MM.1S (cell line): ENCODE measurements at regions not wholly inside any gene's neighbourhood (a gene's known extent, or its start where the extent isn't known, plus 50 kb on each side); places are given as distances from the start of the nearest gene placed in this dataset.

Experiments used
- DNase-seq: peaks from one replicate; pipeline ENCODE4 v3.0.0-alpha.2; 2015
- H2AFZ ChIP-seq: fragments of 300-600 bp; sonication (generic); 2 replicates; pipeline ENCODE4 v1.6.0; 2016; ENCODE audit warnings: antibody characterized with exemption, low read length
- H3F3A ChIP-seq: fragments of 300-600 bp; sonication (generic); 2 replicates; pipeline ENCODE4 v1.6.1; 2016; ENCODE audit warnings: mild to moderate bottlenecking, antibody characterized with exemption, low read length, moderate library complexity, mixed read lengths; ENCODE audit not compliant: insufficient read depth
- H3K27ac ChIP-seq: fragments of 300-600 bp; sonication (generic); 2 replicates; pipeline ENCODE4 v1.5.1; 2016; ENCODE audit warnings: mild to moderate bottlenecking, low read length
- H3K27me3 ChIP-seq: fragments of 300-600 bp; sonication (generic); replicated peaks from 2 replicates; pipeline ENCODE4 v1.6.0; 2016; ENCODE audit warnings: low read length; ENCODE audit not compliant: insufficient read depth
- H3K36me3 ChIP-seq: fragments of 300-600 bp; sonication (generic); replicated peaks from 2 replicates; pipeline ENCODE4 v1.6.1; 2016; ENCODE audit warnings: mild to moderate bottlenecking, low read length, mixed read lengths; ENCODE audit not compliant: insufficient read depth
- H3K4me1 ChIP-seq: fragments of 300-600 bp; sonication (generic); 2 replicates; pipeline ENCODE4 v1.6.1; 2016; ENCODE audit warnings: low read length, mixed read lengths
- H3K4me2 ChIP-seq: fragments of 300-600 bp; sonication (generic); 2 replicates; pipeline ENCODE4 v1.6.0; 2016; ENCODE audit warnings: low read depth, low read length
- H3K4me3 ChIP-seq: fragments of 300-600 bp; sonication (generic); 2 replicates; pipeline ENCODE4 v1.5.1; 2016; ENCODE audit warnings: low read length, mixed read lengths
- H3K79me2 ChIP-seq: fragments of 300-600 bp; sonication (generic); 2 replicates; pipeline ENCODE4 v1.6.1; 2016; ENCODE audit warnings: mixed run types, low read length, mixed read lengths
- H3K9ac ChIP-seq: fragments of 300-600 bp; sonication (generic); 2 replicates; pipeline ENCODE4 v1.6.1; 2016; ENCODE audit warnings: low read length, mixed read lengths
- H3K9me2 ChIP-seq: fragments of 300-600 bp; sonication (generic); replicated peaks from 2 replicates; pipeline ENCODE4 v1.6.1; 2016; ENCODE audit warnings: mild to moderate bottlenecking, low read length, mixed read lengths; ENCODE audit not compliant: insufficient read depth
- H3K9me3 ChIP-seq: fragments of 300-600 bp; sonication (generic); replicated peaks from 2 replicates; pipeline ENCODE4 v1.6.1; 2016; ENCODE audit warnings: mild to moderate bottlenecking, low read length, mixed read lengths; ENCODE audit not compliant: insufficient read depth
- H4K20me1 ChIP-seq: fragments of 300-600 bp; sonication (generic); 2 replicates; pipeline ENCODE4 v1.6.1; 2016; ENCODE audit warnings: mild to moderate bottlenecking, low read length, moderate library complexity, mixed read lengths; ENCODE audit not compliant: insufficient read depth
- CTCF ChIP-seq: fragments of 300-600 bp; sonication (generic); IDR thresholded peaks from 2 replicates; pipeline ENCODE4 v1.5.1; 2016; ENCODE audit warnings: antibody characterized with exemption, low read length, mixed read lengths
- EZH2 ChIP-seq: fragments of 300-600 bp; sonication (generic); optimal IDR thresholded peaks from 2 replicates; pipeline ENCODE3; 2017; ENCODE audit warnings: low read depth, mild to moderate bottlenecking, antibody characterized with exemption, low read length, mixed read lengths
- EZH2phosphoT487 ChIP-seq: fragments of 300-600 bp; sonication (generic); IDR thresholded peaks from 2 replicates; pipeline ENCODE4 v1.6.1; 2018; ENCODE audit warnings: antibody characterized with exemption, low read length

GRCh38 chr7:153061910-153062528 lies 302.5 kb downstream of the ACTR3B start:
- Histone ChIP-seq H3K27me3 (no peaks in the 10 kb centered on the region), H3K9me3 (no peaks in the 10 kb centered on the region), H3K79me2 (no peaks in the 10 kb centered on the region), H2AFZ (no peak overlapping the region), H3F3A (no peaks in the 10 kb centered on the region), H3K4me2 (no peak overlapping the region), H3K4me3 (no peak overlapping the region), H4K20me1 (no peaks in the 10 kb centered on the region), H3K4me1 (no peaks in the 10 kb centered on the region), H3K36me3 (no peaks in the 10 kb centered on the region), H3K9me2 (no peaks in the 10 kb centered on the region), H3K27ac (no peak overlapping the region), H3K9ac (no peak overlapping the region)
- peak; percentile 32 for DNase-seq
- no peak for TF ChIP-seq EZH2
- no peak for TF ChIP-seq EZH2phosphoT487
- TF ChIP-seq CTCF: no peak

GRCh38 chr7:153065051-153065450 lies 305.5 kb downstream of the ACTR3B start:
- no peak for DNase-seq
- no peaks in the 10 kb centered on the region for H3F3A ChIP-seq

GRCh38 chr7:153066711-153067110 lies 307.2 kb downstream of the ACTR3B start:
- no peak for TF ChIP-seq EZH2
- no peak for TF ChIP-seq CTCF
- no peak for TF ChIP-seq EZH2phosphoT487

More at GRCh38 chr7:153065051-153065450, 305.5 kb downstream of the ACTR3B start:
- Histone ChIP-seq H3K9ac (no peak overlapping the region), H4K20me1 (no peaks in the 10 kb centered on the region), H3K4me1 (no peaks in the 10 kb centered on the region), H3K9me3 (no peaks in the 10 kb centered on the region), H3K4me2 (no peak overlapping the region), H3K27ac (no peak overlapping the region), H3K36me3 (no peaks in the 10 kb centered on the region), H3K79me2 (no peaks in the 10 kb centered on the region), H3K4me3 (no peak overlapping the region), H2AFZ (no peak overlapping the region), H3K27me3 (no peaks in the 10 kb centered on the region), H3K9me2 (no peaks in the 10 kb centered on the region)
- TF ChIP-seq EZH2 (no peak), CTCF (no peak), EZH2phosphoT487 (no peak)

More at GRCh38 chr7:153066711-153067110, 307.2 kb downstream of the ACTR3B start:
- Histone ChIP-seq H3F3A (no peaks in the 10 kb centered on the region), H3K4me3 (no peak overlapping the region), H3K4me1 (no peaks in the 10 kb centered on the region), H3K9ac (no peak overlapping the region), H3K4me2 (no peak overlapping the region), H3K27ac (no peak overlapping the region), H3K36me3 (no peaks in the 10 kb centered on the region), H4K20me1 (no peaks in the 10 kb centered on the region), H3K9me3 (no peaks in the 10 kb centered on the region), H3K27me3 (no peaks in the 10 kb centered on the region), H3K9me2 (no peaks in the 10 kb centered on the region), H2AFZ (no peak overlapping the region), H3K79me2 (no peaks in the 10 kb centered on the region)
- no peak for DNase-seq
